Breast epithelium (tissue), 3 donors: ENCODE measurements at regions not wholly inside any gene's neighbourhood (a gene's known extent, or its start where the extent isn't known, plus 50 kb on each side); places are given as distances from the start of the nearest gene placed in this dataset.

Source experiments
- CTCF ChIP-seq, 3 donors: fragments of 450-650 bp; IDR thresholded peaks; one replicate each; pipeline ENCODE4 v1.5.1; 2016 to 2017; ENCODE audit warnings: antibody characterized with exemption in 3 of 3, mild to moderate bottlenecking in 3 of 3, moderate library complexity in 3 of 3
- POLR2A ChIP-seq: fragments of 450-650 bp; IDR thresholded peaks from one replicate; pipeline ENCODE4 v1.6.1; 2016; ENCODE audit warnings: antibody characterized with exemption, mild to moderate bottlenecking, moderate library complexity
- POLR2AphosphoS5 ChIP-seq, 3 donors: sonication (generic); formaldehyde crosslinking; IDR thresholded peaks; one replicate each; pipeline ENCODE4 v1.6.1; 2017; ENCODE audit warnings: antibody characterized with exemption in 3 of 3

- TF ChIP-seq CTCF (IDR thresholded peaks at IDR 0.05) (no peak), POLR2A (no peak), POLR2AphosphoS5 (IDR thresholded peaks at IDR 0.05) (no peak)
Measured at GRCh38 chr7:46847126-46847525, 734.8 kb downstream of the TNS3 start.
